NCI-H226 (cell line): ENCODE measurements at regions not wholly inside any gene's neighbourhood (a gene's known extent, or its start where the extent isn't known, plus 50 kb on each side); places are given as distances from the start of the nearest gene placed in this dataset.
A peak's percentile ranks its signal among the peaks of the same experiment; 100 is the strongest.
"Not testable (repeated sequence)": the region's sequence is repeated elsewhere in the genome, so short reads cannot be mapped to it uniquely, and the experiment has no call there.

Source experiments
- DNase-seq: peaks from one replicate; pipeline ENCODE4 v3.0.0-alpha.2; 2015

DNA sequence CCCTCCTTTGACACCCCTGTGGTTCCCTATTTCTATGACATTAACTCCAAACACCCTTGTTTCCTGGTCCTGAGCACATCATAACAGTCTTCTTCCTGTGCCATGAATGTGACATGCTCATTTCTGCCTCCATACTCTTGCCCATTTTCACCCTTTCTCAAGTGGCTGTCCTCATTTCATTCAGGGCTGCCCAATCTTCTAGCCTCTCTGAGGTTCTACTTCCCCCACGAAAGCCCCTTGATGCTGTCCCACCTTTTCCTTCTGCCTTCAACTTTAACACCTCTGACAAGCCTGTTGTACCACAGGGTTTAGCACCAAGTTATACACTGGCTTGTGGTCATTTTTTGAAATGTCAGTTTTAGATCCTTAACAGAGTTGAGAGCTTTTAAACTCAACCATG lies 136.2 kb upstream of the BOD1L1 start:
- no peak for DNase-seq

DNA sequence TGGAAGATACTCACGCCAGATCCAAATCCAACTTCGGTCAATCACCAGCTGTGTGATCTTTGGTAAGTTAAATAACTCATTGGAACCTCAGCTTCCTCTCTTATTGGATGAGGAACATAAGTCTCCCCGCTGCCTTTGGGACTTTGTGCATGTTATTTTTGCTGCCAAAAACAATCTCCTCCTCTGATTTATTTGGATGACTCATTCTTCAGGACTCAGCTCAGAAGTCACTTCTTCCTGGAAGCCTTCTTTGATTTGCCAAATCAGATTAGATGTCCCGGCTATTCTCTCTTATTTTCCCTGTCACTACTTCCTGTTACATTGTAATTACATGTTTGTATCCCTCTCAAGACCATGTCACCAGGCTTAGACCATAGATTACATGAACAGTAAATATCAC lies 138.0 kb upstream of the BOD1L1 start:
- DNase-seq = no peak

DNA sequence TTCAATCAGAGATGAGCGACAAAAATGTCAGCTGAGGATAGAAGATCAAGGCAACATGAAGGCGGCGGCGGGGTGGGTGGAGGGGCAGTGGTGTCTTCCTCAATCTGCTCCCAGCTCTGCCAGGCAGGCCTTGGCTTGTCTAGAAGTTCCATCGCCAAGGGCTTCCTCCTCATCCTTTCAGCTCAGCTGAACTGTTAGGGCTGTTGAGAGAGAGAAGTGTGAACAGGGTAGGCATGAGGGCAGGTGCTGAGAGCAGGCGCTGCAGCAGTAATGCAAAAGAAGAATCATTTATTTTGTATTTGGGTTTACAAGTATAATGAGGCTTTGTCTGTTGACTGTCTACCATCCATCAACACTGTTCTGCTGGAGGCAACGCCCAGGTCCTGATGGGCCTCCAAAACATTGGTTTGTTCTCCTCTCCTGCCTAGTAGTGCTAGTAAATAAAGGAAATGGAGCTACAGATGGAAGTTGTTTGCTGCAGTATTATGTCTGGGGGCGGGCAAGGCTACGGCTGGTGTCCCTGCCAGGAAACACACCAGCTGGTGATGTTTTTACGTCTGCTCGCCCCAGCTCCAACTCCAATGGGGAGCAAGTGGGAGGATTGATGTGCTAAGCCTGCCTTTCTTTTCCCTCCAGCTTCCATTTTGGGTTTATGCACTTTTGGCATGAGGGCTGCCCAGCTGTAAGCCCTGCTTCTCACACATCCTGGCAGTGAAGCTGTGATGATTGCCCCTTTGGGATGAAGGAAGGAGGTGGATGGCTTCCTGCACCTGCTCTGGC lies 139.4 kb upstream of the BOD1L1 start:
- DNase-seq = no peak

DNA sequence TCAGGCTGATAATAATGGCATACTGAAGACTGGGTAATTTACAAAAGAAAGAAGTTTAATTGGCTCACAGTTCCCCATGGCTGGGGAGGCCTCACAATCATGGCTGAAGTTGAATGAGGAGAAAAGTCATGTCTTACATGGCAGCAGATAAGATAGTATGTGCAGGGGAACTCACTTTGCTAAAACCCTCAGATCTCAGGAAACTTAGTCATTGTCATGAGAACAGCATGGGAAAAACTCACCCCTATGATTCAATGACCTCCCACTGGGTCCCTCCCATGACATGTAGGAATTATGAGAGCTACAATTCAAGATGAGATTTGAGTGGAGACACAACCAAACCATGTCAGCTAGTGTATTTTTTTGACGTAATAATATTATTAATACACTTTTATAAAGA lies 149.8 kb upstream of the BOD1L1 start:
- no peak for DNase-seq

DNA sequence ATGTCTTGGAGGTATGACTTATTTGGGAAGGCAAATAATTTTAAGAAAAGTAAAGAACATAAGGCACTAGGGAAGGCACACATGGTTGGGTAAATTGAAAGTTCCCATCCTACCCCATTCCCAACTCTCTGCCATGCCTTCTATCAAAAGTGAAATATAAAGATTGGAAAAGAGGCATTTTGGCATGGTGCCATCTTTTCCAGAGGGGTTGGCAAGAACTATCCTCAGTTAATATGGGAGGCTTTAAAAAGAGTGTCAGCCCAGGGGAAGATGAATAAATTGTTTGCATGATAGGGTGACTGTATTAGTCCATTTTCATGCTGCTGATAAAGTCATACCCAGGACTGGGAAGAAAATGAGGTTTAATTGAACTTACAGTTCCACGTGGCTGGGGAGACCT lies 150.8 kb upstream of the BOD1L1 start:
- DNase-seq = no peak

DNA sequence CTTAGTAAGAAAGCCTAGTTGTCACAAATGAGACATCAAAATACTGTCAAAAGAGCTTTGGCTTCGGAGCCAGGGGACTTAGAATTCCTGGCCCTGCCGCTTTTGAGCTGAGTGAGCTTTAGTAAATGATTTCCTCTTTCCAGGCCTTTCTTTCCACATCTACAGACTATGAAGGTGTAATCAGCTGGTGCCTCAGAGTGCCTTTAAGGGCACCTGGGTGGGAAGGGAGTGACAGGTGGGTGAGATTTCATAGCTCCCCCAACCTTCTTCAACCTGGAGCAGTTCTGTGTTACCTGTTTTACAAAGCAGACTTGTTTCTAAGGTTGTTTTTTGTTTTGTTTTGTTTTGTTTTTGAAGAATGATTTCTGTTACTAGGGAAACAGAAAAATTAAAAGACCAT lies 154.7 kb upstream of the BOD1L1 start:
- DNase-seq = no peak

DNA sequence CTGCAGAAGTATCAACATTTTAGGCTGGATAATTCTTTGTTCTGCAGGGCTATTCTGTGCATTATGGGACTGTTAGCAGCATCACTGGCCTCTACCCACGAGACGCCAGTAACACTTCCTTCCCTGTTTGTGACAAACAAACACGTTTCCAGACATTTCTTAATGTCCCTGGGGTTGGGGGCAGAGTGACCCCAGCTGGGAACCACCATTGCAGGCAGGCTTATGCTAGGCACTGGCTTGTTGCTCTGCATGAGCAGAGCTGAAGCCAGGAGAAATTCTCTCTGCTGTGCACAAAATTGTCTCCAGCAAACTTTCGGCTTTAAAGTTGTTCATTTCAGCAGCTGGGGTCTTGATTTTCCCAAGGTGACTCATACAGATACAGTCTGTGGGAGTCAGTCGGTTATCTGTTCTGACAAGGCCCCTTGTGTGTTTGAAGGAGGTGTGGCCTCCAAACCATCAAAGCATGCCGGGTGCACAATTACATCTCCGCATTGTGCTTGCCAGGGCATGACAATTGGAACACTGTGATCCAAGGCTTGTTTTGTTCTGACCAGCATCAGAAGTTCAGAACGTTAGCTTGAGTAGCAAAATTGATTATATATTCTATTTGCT lies 156.4 kb upstream of the BOD1L1 start:
- no peak for DNase-seq

DNA sequence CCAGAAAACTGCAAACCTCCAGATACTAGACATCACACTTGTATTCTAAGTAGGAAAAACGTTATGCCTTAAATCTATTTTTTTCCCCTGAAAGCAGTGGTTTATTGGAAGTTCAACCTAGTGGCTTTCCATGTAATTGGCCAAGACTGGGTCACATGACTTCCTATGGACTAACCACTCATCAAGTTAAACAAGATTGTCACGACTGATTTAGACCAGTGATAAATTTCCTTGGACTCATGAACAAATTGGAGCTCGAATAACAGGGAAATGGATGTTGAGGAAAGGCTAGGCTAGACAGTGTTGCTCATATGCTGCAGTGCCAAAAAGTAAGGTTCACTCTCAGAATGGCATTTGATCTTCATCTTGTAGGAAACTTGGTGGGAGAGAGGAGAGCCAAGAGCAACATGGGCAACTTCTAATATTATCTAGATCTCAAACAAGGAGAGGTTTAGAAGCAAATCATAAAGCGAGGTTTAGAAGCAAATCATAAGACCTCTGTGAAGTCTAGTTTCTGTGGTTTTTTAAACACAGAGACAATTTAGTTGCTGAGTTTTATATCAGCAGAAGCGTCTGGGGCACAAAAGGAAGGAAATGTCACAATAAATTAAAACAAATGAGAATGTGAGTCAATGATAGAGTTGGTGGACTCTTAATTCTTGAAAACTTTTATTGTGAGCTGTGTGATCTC lies 165.6 kb upstream of the BOD1L1 start:
- no peak for DNase-seq

DNA sequence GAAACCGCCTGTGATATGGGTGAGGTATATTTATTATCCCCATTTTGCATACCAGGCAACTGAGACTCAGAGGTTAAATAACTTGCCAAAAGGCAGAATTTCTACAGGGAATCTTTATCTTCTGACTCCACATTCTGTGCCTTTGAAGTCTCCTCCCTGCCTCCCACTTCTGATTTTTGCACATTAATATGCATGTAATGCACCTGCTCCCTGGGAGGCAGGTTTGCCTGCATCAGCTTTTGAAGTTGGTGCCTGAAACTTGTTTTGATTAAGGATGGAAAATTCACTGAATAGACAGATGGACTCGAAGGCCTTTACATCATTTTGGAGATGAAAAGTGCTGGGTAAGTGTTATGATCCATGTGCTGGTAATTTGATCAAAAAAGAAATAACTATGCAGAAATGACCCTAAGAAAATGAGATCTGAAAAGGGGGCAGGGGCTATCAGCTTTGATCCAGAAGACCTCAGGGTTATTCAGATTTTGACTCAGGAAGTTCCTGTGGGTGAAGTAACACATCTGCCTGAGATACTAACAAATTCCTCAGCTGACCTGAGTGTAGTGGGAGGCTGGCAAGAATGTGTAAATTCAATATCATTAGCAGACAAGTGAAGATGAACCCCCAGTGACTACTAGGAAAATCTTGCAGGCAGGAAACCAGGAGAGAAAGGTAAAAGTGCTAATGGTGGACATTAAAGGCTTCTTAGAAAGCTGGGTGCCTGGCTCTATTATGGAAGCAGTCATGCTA lies 167.5 kb upstream of the BOD1L1 start:
- peak; percentile 48 for DNase-seq

DNA sequence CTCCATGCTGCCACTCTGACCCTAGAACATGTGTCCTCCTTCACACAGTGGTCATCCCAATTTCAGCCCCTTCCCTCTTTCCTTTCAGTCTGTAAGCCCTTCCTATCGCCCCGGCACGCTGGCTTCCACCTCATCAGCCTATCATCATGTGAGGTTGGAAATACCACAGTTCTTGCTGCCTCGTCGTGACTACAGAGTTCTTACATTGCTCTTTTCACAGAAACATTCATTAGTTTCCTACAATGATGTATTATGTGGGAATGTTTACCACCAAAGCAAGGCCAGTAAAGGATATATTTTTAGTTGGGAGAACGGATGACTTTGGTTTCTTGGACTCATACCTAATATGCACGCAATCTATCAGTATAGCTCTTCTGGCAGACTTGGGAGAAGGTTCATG lies 169.5 kb upstream of the BOD1L1 start:
- DNase-seq = no peak

DNA sequence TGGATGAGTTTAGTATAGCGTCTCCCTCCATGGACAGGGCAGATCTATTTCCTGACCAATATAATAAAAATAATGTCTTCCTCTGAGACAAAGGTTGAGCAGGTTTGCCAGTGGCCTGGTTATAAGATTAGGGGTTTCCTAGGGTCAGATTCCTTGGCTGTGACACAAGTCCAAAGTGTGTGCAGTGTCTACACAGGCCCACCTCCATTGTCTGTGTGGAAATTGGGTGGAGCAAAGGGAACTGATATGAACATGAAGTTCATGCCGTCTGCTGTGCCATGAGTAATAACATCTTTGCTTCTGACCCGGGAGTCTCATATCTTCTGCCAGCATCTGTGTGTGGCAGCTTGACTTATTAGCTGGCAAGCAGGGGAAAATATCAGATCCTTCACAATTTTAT lies 187.7 kb upstream of the BOD1L1 start:
- no peak for DNase-seq

DNA sequence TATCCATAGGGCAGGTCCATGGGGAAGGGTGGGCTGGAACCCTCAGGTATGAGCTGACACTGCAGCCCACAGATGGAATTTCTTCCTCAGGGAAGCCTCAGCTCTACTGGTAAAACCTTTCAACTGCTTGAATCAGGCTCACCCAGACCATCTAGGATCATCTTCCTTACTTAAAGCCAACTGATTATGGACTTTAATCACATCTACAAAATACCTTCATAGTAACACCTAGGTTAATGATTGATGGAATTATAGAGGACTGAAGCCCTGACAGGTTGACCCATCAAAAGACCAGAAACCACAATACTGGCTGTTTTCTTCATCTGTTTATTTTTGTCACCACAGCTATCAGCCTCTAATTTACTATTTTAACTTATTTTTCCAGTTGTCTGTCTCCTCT lies 188.9 kb upstream of the BOD1L1 start:
- DNase-seq = no peak

DNA sequence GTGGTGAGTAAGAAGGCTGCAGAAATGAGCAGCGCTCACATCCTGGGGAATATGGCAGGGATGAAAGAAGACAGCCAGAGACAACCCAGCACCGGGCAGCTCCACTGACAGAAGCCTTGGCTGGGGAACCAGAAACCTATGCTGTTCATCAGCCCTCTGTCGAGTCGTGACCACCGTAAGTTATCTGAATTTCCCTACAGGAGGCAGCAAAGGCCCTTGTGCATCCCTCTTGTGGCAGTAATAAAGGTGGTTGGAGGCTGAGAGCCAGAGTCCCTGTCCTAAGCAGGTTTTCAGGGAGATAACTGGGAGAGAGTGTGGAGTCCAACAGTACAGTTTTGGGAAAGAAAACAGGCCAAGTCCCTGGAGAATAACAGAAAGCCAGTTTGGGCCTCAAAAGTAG lies 194.0 kb upstream of the BOD1L1 start:
- no peak for DNase-seq

DNA sequence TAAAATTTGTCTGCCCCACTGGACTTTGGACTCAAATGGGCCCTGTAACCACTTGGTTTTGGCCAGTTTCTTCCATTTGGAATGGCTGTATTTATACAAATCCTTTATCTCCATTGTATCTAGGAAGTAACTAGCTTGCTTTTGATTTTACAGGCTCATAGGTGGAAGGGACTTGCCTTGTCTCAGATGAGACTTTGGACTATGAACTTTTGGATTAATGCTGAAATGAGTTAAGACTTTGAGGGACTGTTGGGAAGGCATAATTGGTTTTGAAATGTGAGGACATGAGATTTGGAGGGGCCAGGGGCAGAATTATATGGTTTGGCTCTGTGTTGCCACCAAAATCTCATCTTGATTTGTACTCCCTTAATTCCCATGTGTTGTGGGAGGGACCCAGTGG lies 198.3 kb upstream of the BOD1L1 start:
- DNase-seq = not testable (repeated sequence)

DNA sequence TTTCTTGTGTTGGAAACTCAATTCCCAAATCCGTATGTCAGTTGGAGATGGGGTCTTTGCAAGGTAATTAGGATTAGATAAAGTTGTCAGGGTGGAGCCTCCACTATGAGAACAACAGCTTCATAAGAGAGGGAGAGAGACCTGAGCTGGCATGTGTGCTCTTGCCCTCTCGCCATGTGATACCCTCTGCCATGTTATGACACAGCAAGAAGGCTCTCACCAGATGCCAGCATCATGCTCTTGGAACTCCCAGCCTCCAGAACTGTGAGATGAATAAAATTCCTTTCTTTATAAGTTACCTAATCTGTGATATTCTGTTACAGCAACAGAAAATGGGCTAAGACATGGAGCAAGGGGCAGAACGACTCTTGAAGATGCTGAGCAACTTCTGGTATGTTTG lies 201.9 kb upstream of the BOD1L1 start:
- DNase-seq = no peak

DNA sequence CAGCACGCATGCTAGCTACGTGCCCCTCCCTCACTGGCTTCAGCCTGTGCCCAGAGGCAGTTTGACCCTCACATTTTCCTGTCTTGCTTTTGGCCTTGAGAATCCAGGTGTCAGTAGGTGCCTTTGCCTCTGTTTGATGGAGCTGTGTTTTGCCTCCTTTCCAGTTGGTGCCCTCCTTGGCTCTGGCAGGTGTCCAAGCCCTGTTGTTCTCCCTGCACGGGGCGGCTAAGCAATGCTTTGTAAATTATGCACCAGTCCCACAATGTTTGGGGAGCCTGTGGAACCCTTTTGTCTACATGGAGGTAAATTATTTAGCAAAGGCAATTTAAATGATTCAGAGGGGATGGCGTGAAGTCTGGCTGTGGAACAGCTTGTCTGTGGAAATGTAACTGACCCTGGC lies 202.9 kb upstream of the BOD1L1 start:
- no peak for DNase-seq

DNA sequence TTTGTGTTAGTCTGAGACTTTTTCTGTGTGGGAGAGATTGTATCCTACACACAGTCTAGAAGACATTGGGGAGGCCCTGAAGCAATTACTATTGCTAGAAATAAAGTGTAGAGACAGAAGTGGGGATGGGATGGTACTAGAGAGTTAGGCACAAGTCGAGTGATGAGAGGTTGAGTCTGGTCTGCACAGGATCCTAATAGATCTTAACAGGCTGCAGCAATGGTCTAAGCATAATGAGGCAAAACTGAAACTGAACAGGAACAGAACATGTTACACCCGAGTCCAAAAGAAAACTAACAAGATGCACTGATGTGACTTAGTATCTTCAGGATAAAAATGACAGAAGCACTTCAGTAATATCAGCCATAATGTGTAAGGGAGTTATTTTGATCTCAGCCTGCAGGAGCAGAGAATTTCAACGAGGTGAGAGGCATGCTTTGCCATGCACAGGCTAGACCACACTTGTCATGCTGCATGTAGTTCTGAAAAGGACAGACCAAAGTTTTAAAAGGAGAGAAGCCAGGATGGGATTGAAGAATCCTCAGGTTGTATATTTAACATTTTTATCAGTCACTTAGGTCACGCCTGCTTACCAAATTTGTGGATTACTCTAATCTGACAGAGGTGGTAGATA lies 205.8 kb upstream of the BOD1L1 start:
- DNase-seq = no peak

DNA sequence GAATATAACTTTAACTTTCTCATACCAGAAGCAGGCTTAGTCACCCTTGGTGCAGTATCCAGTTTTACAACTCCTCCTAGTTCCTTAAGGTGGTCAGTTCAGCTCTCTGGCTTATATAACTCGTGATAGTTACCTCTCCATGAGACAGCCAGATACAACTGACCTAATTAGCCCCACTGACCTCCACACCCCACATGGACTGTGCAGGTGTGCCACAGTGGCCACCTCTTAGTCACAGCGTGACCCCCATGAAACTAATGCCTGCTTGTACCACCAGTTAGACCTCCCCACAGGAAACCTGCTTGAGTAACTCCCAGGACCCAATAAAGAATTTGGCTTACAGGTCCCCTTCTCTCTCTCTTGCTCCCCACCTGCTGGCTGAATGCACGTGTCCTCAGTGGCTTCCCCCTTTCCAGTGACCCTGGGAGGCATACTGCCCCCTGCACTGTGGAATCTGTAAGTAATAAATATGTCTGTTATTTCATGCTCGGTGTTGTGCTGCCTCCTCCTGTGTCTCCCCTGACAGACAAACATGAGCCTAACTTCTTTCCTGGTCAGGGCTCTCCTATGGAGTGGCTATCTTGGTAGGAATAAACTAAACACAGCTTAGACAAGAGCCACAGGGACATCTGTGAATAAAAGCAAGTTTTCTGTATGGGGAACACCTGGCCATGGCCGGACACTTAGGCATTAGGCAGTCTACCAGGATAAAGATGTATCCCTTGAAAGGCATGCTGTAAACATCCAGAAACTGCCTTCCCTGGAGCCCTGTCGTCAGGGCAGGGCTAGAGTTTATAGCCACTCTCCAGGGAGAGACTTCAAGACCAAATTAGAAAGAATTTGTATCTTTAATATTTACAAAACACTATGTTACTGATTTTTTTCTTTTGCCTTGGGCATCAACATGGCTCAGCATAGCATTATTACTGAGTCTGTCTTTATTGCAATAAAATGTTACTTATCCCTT lies 209.7 kb upstream of the BOD1L1 start:
- DNase-seq = no peak

DNA sequence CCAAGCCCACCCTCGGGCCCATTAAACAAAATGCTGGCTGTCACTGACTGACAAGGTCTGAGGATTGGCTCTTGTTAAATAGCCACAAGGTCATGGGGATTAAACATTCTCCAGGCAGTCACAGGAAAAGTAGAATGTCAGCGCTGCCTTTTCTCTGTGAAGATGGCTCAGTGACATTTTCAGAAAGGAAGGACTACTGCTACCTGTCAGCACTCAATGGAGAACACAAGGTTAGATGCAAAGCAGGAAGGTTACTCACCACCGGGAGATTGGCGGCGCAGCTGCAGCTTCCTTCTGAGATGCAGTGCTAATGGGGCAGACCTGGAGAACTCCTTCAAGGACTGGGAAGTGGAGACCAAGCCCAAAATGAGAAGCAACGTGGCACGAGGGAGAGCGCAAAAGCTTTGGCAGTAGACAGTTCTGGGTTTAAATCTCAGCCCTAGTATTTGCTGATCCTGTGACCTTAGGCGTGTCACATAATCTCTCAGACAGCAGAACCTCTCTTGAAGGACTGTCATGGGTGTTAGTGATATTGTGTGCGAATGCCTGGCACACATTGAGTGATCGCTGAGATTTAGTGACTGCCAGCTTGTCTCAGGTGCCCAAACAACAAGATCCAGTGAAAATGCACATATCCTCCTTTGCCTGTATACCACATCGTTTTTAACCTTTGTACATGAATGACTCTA lies 213.1 kb upstream of the BOD1L1 start:
- DNase-seq = no peak

DNA sequence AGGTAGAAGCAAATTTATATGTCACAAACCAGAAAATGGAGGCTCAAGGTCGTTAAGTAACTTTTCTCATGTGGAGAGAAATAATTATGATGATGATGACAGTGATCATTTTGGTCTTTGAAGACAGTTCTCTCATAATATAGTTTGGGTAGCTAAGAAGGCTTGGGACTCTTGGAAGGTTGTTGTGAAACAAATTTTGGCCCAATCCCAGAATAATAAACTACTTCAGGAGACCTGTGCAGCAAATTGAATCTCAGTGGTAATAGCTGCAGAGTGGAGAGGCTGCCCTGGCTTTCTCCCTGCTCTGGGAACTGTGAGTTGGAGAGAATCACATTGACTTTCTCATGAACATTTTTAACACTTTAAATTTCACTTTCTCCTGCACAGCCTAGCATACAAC lies 217.2 kb upstream of the BOD1L1 start:
- DNase-seq = no peak

DNA sequence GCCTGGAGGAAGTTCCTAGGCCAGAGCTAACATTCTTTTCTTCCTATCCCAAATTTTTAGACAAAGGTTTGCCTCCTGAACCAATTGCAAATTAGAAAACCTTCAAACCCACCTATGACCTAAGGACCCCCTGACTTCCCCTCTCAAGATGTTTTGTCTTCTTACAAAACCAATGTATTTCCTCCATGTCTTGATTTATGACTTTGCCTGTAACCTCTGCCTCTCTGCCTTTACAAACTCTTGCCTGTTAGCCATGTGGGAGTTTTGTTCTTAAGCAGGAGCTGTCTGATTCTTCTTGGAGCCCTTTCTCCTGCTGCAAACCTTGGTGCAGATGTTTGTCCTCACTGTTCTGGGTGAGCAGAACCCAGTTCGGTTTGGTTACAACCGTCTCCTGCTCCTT lies 222.3 kb upstream of the BOD1L1 start:
- DNase-seq = no peak
